Small intestine (tissue), 7 donors: ENCODE measurements at regions not wholly inside any gene's neighbourhood (a gene's known extent, or its start where the extent isn't known, plus 50 kb on each side); places are given as distances from the start of the nearest gene placed in this dataset.

ENCODE experiments used
- DNase-seq, 2 donors: peaks; one replicate each; pipeline versions ENCODE4 v3.0.0 to v3.0.0-alpha.2; 2013
- FAIRE-seq: peaks from 2 replicates; lab custom pipeline; 2012; peaks lifted over from hg19 to GRCh38; lab: Jason Lieb, UNC
- H3K27ac ChIP-seq, 3 donors: one replicate each; pipeline ENCODE4 v1.5.1; 2013; ENCODE audit warnings: low read length in 2 of 3, mild to moderate bottlenecking in 2 of 3, control low read depth in 1 of 3, inconsistent platforms in 1 of 3, low read depth in 1 of 3, moderate library complexity in 1 of 3
- H3K27me3 ChIP-seq, 3 donors: one replicate each; pipeline ENCODE4 v1.6.1; 2013; ENCODE audit warnings: low read length in 3 of 3, inconsistent platforms in 1 of 3; ENCODE audit not compliant: control insufficient read depth in 3 of 3, insufficient read depth in 3 of 3
- H3K36me3 ChIP-seq, 3 donors: one replicate each; pipeline ENCODE4 v1.6.1; 2013; ENCODE audit warnings: low read length in 3 of 3, inconsistent platforms in 1 of 3, low read depth in 1 of 3, mild to moderate bottlenecking in 1 of 3, moderate library complexity in 1 of 3; ENCODE audit not compliant: control insufficient read depth in 3 of 3, insufficient read depth in 2 of 3
- H3K4me1 ChIP-seq, 3 donors: one replicate each; pipeline ENCODE4 v1.6.1; 2013; ENCODE audit warnings: low read length in 2 of 3, inconsistent platforms in 1 of 3, low read depth in 1 of 3, mild to moderate bottlenecking in 1 of 3, moderate library complexity in 1 of 3; ENCODE audit not compliant: control insufficient read depth in 3 of 3, insufficient read depth in 2 of 3
- H3K4me3 ChIP-seq, 3 donors: one replicate each; pipeline ENCODE4 v1.5.1; 2013; ENCODE audit warnings: low read length in 3 of 3, control low read depth in 1 of 3, inconsistent platforms in 1 of 3, low read depth in 1 of 3, mild to moderate bottlenecking in 1 of 3, moderate library complexity in 1 of 3
- H3K9me3 ChIP-seq, 2 donors: one replicate each; pipeline ENCODE4 v1.6.1; 2013; ENCODE audit warnings: low read depth in 1 of 2, low read length in 1 of 2; ENCODE audit not compliant: control insufficient read depth in 2 of 2, insufficient read depth in 1 of 2
- WGBS, 3 donors: extraction: QIAGEN DNeasy Blood & Tissue Kit; methylation state at CpG; one replicate each; pipeline ENCODE4 v1.1.7; 2013; 5-methylcytosine and 5-hydroxymethylcytosine counted together
- donor health status: healthy with polysubstance abuse.
- donor health status: control.
- donor health status: control.
- donor health status: Bipolar disorder and iron deficiency.
- donor health status: healthy.

- DNase-seq: no peak
- H3K27me3 ChIP-seq: no peaks in the 10 kb centered on the region
- H3K4me3 ChIP-seq: no peak overlapping the region
- H3K27ac ChIP-seq: no peak overlapping the region
- FAIRE-seq: no peak
- H3K36me3 ChIP-seq: no peaks in the 10 kb centered on the region
- no peaks in the 10 kb centered on the region for H3K4me1 ChIP-seq
- peaks cover 0 to 7% of the 10 kb centered on the region in 2 donors for H3K9me3 ChIP-seq
- WGBS, 3 donors: 61 to 84% (median 61%) methylated on average over 3 of the region's 3 CpGs
Measured at GRCh38 chr2:2800697-2801096, 469.6 kb upstream of the MYT1L start.

- FAIRE-seq: no peak
- H3K27ac ChIP-seq: no peak overlapping the region
- 23 to 62% (median 44%) methylated on average over 1 of the region's 1 CpG for WGBS, 3 donors
- H3K4me3 ChIP-seq: no peak overlapping the region
- H3K36me3 ChIP-seq: no peaks in the 10 kb centered on the region
- no peaks in the 10 kb centered on the region for H3K4me1 ChIP-seq
- H3K27me3 ChIP-seq: no peaks in the 10 kb centered on the region
- DNase-seq: no peak
- peaks cover 0 to 7% of the 10 kb centered on the region in 2 donors for H3K9me3 ChIP-seq
Measured at GRCh38 chr2:2800001-2800400, 468.9 kb upstream of the MYT1L start.

- no peak for FAIRE-seq
Measured at GRCh38 chr2:2799151-2799697, 468.1 kb upstream of the MYT1L start.

GRCh38 chr2:2798337-2798736 lies 467.3 kb upstream of the MYT1L start:
- FAIRE-seq: no peak

More at GRCh38 chr2:2799151-2799697, 468.1 kb upstream of the MYT1L start:
- no peaks in the 10 kb centered on the region for H3K27me3 ChIP-seq
- H3K9me3 ChIP-seq: peaks cover 0 to 7% of the 10 kb centered on the region in 2 donors
- H3K36me3 ChIP-seq: no peaks in the 10 kb centered on the region
- no peak overlapping the region for H3K4me3 ChIP-seq
- DNase-seq: no peak
- H3K27ac ChIP-seq: no peak overlapping the region
- no peaks in the 10 kb centered on the region for H3K4me1 ChIP-seq
- 84 to 86% (median 85%) methylated on average over 10 of the region's 10 CpGs for WGBS, 3 donors

DNA sequence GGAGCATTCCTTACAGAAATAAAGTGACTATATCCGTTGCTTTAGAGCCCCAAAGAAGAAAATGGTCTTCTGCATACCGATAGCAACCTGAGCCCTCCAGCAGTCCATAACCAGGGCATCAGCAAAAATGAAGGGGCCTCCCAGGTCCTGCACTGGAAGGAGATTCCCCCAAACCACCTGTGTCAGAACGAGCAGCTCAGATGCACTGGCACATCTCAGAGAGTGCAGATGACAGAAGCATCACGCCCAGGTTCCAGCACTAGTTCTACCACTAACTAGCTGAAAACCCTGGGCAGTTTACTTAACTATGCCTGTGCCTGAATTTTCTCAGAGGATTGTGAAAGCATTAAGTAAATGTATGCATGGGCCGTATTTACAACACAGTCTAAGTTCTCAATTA lies 466.7 kb upstream of the MYT1L start:
- Histone ChIP-seq H3K27me3 (no peaks in the 10 kb centered on the region), H3K36me3 (no peaks in the 10 kb centered on the region), H3K9me3 (no peaks in the 10 kb centered on the region), H3K27ac (no peak overlapping the region), H3K4me1 (no peaks in the 10 kb centered on the region), H3K4me3 (no peak overlapping the region)
- no peak for FAIRE-seq
- DNase-seq: no peak
- WGBS, 3 donors: 76 to 81% (median 77%) methylated on average over 5 of the region's 5 CpGs

More at GRCh38 chr2:2798337-2798736, 467.3 kb upstream of the MYT1L start:
- Histone ChIP-seq H3K4me3 (no peak overlapping the region), H3K36me3 (no peaks in the 10 kb centered on the region), H3K9me3 (peaks cover 0 to 3% of the 10 kb centered on the region in 2 donors), H3K4me1 (no peaks in the 10 kb centered on the region), H3K27me3 (no peaks in the 10 kb centered on the region), H3K27ac (no peak overlapping the region)
- DNase-seq: no peak
- 82 to 89% (median 86%) methylated on average over 2 of the region's 2 CpGs for WGBS, 3 donors

- WGBS, 3 donors: 88 to 90% (median 89%) methylated on average over 14 of the region's 14 CpGs
- no peaks in the 10 kb centered on the region for H3K9me3 ChIP-seq
- H3K4me3 ChIP-seq: no peak overlapping the region
- H3K27me3 ChIP-seq: no peaks in the 10 kb centered on the region
- no peaks in the 10 kb centered on the region for H3K36me3 ChIP-seq
- no peaks in the 10 kb centered on the region for H3K4me1 ChIP-seq
- no peak for FAIRE-seq
- no peak overlapping the region for H3K27ac ChIP-seq
- no peak for DNase-seq
Measured at GRCh38 chr2:2796207-2796606, 465.1 kb upstream of the MYT1L start.

DNA sequence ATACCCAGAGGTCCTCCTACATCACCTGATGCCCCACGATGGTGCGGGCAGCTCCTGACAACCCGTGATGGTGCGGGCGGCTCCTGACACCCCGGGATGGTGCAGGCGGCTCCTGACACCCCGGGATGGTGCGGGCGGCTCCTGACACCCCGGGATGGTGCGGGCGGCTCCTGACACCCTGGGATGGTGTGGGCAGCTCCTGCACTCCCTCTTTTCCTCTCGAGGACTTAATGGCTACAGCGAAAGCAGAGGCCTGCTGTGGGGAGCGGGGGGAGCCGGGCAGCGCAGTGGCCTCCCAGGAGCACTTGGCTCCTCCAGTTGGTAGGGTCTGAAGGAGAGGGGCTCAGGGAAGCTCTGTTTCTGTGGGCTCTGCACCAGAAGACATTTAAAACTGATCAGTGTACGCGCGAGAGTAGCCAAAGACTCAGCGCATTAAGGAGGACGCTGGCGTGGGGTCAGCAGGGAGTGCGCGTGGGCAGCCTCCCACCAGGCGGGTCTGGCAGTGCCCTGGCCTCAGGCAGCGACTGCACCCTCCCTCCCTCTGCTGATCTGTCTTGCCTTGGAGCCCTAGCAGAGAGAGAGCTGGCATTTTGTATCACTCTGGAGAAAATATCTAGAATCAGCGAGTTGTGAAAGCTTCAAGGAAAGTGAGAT lies 464.5 kb upstream of the MYT1L start:
- DNase-seq (no peak), FAIRE-seq (no peak)
- Histone ChIP-seq H3K27ac (no peak overlapping the region), H3K27me3 (no peaks in the 10 kb centered on the region), H3K9me3 (no peaks in the 10 kb centered on the region), H3K4me3 (no peak overlapping the region), H3K4me1 (no peaks in the 10 kb centered on the region), H3K36me3 (no peaks in the 10 kb centered on the region)
- WGBS, 3 donors: 92 to 93% (median 92%) methylated on average over 16 to 29 of the region's 29 CpGs

DNA sequence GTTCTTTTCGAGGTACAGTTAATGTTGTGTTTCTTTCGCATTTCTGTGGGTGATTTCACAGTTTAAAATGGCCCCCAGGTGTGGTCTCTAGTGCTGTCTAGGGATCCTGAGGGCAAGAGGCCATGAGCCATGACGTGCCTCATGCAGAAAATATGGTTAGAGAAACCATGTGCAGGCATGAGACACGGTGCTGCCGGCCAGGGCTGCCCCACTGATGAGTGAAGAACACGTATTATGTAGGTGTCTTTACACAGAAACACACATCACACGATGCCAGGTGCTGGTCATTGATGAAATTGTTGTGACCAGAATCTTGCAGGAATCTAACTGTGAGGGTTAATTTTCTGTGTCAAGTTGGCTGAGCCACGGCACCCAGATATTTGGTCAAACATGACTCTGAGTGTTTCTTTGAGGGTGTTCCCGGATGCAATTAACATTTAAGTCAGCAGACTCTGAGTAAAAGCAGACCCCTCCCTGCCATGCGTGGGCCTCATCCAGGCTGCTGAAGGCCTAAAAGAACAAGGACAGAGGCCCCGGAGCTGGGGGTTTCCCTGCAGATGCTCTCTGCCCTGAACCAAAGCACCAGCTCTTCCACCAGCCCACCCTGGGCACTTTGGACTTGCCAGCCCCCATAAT lies 463.0 kb upstream of the MYT1L start:
- DNase-seq (no peak), FAIRE-seq (no peak)
- no peaks in the 10 kb centered on the region for H3K27me3 ChIP-seq
- no peak overlapping the region for H3K4me3 ChIP-seq
- no peaks in the 10 kb centered on the region for H3K4me1 ChIP-seq
- H3K9me3 ChIP-seq: no peaks in the 10 kb centered on the region
- WGBS, 3 donors: 71 to 75% (median 74%) methylated on average over 11 of the region's 11 CpGs
- H3K36me3 ChIP-seq: no peaks in the 10 kb centered on the region
- no peak overlapping the region for H3K27ac ChIP-seq
